ENCODE measurements at regions not wholly inside any gene's neighbourhood (a gene's known extent, or its start where the extent isn't known, plus 50 kb on each side); places are given as distances from the start of the nearest gene placed in this dataset.

- Histone ChIP-seq H3K36me3 (ENCODE audit: control insufficient read depth, insufficient read depth, low read length) (no peaks in the 10 kb centered on the region), H3K4me2 (ENCODE audit: insufficient read depth, low read length) (no peak overlapping the region), H4K20me1 (replicated peaks; ENCODE audit: control insufficient read depth, insufficient read depth, low read length) (no peaks in the 10 kb centered on the region), H3K27me3 (ENCODE audit: control insufficient read depth in 2 of 2, insufficient read depth in 2 of 2, low read length in 2 of 2) (peaks cover 4 to 30% of the 10 kb centered on the region in 2 experiments; a peak in 3 of 5 replicates), H3K9me1 (ENCODE audit: control insufficient read depth, insufficient read depth, low read length) (no peaks in the 10 kb centered on the region), H3K9ac (ENCODE audit: insufficient read depth in 1 of 2, low read depth in 2 of 2, low read length in 2 of 2) (no peak overlapping the region), H3K79me2 (ENCODE audit: control insufficient read depth, insufficient read depth, low read length) (no peaks in the 10 kb centered on the region), H3K4me3 (no peak overlapping the region), H2AFZ (ENCODE audit: low read depth, low read length) (no peak overlapping the region), H3K9me3 (replicated peaks; ENCODE audit: control insufficient read depth, insufficient read depth, low read depth, low read length) (no peaks in the 10 kb centered on the region), H3K4me1 (replicated peaks in 1 of 2; ENCODE audit: control insufficient read depth in 2 of 2, insufficient read depth in 2 of 2, low read length in 2 of 2) (peaks cover 0 to 8% of the 10 kb centered on the region in 2 experiments; a peak in 3 of 5 replicates), H3K27ac (ENCODE audit: extremely low read depth, low read depth, low read length) (no peak overlapping the region)
- intact Hi-C loops (cut with micrococcal nuclease) (no loop called here), in situ Hi-C loops (cut with MboI) (no loop called here)
- 20% methylated on average over 6 of the region's 6 CpGs for WGBS (ENCODE audit: insufficient coverage, low coverage, missing lambda C conversion rate)
- no peak for ATAC-seq
- CTCF ChIA-PET (ENCODE audit: low intra/inter-chr PET ratio): interaction anchor here (0.5 kb wide), 1 partner anchor 28 kb away, joined by 3 read pairs; no protein-coding TSS in a partner anchor
- BruUV-seq (replicated peaks): no TSS peak
- DNase-seq (ENCODE audit: extremely low read depth in 1 of 4, low spot score in 3 of 4): no peak
- no peak for FAIRE-seq
- POLR2A ChIA-PET: no interaction called here
- TF ChIP-seq BHLHE40 (IDR thresholded peaks at IDR 0.05; ENCODE audit: low read length) (no peak), POLR2H (tag; IDR thresholded peaks at IDR 0.05; ENCODE audit: low read depth) (no peak), HNRNPUL1 (IDR thresholded peaks at IDR 0.05; ENCODE audit: low read length) (no peak), FUS (optimal IDR thresholded peaks at IDR 0.05; ENCODE audit: low read depth, low read length) (no peak), THRAP3 (IDR thresholded peaks at IDR 0.05; ENCODE audit: borderline replicate concordance) (no peak), ZNF57 (CRISPR knock-in tag; IDR thresholded peaks at IDR 0.05) (no peak), ZFPM2 (CRISPR knock-in tag; IDR thresholded peaks at IDR 0.05) (no peak), ELF4 (CRISPR knock-in tag; IDR thresholded peaks at IDR 0.05) (no peak), TAL1 (IDR thresholded peaks at IDR 0.05) (no peak), FOXJ3 (CRISPR knock-in tag; IDR thresholded peaks at IDR 0.05) (no peak), ZNF707 (CRISPR knock-in tag; conservative IDR thresholded peaks at IDR 0.05) (no peak), TBP (optimal IDR thresholded peaks at IDR 0.05; ENCODE audit: low read depth, low read length) (no peak), CBX5 (IDR thresholded peaks at IDR 0.05; ENCODE audit: borderline replicate concordance, low read depth) (no peak), NELFE (IDR thresholded peaks at IDR 0.05; ENCODE audit: insufficient read depth, insufficient read length) (no peak)
- TF ChIP-seq, protein P1, sequence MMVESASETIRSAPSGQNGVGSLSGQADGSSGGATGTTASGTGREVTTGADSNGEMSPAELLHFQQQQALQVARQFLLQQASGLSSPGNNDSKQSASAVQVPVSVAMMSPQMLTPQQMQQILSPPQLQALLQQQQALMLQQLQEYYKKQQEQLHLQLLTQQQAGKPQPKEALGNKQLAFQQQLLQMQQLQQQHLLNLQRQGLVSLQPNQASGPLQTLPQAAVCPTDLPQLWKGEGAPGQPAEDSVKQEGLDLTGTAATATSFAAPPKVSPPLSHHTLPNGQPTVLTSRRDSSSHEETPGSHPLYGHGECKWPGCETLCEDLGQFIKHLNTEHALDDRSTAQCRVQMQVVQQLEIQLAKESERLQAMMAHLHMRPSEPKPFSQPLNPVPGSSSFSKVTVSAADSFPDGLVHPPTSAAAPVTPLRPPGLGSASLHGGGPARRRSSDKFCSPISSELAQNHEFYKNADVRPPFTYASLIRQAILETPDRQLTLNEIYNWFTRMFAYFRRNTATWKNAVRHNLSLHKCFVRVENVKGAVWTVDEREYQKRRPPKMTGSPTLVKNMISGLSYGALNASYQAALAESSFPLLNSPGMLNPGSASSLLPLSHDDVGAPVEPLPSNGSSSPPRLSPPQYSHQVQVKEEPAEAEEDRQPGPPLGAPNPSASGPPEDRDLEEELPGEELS (CRISPR knock-in tag; IDR thresholded peaks at IDR 0.05; ENCODE audit: borderline replicate concordance): no peak
Measured at GRCh38 chr1:38336961-38337360, 290.4 kb upstream of the POU3F1 start.

Measured in K562 (cell line).